Fibroblast of pulmonary artery (primary cell): ENCODE measurements at regions not wholly inside any gene's neighbourhood (a gene's known extent, or its start where the extent isn't known, plus 50 kb on each side); places are given as distances from the start of the nearest gene placed in this dataset.

Source experiments
- DNase-seq: peaks from one replicate; pipeline ENCODE4 v3.0.0-alpha.2; 2010; ENCODE audit warnings: low read depth
- H3K4me3 ChIP-seq: replicated peaks from 2 replicates; pipeline ENCODE4 v1.5.1; 2011; ENCODE audit warnings: low read depth, mild to moderate bottlenecking, control low read depth, low read length, moderate library complexity
- CTCF ChIP-seq: IDR thresholded peaks from 2 replicates; pipeline ENCODE4 v1.5.1; 2011; ENCODE audit warnings: mild to moderate bottlenecking, control low read depth, low read length, inconsistent platforms; ENCODE audit errors: missing control alignments

- H3K4me3 ChIP-seq = no peak overlapping the region
- DNase-seq = peak; percentile 88
- no peak for TF ChIP-seq CTCF
These were observed 525.9 kb upstream of the CLINT1 start for GRCh38 chr5:158384535-158385481.

GRCh38 chr5:158383486-158383885 lies 524.5 kb upstream of the CLINT1 start:
- TF ChIP-seq CTCF = no peak
- DNase-seq = no peak
- no peak overlapping the region for H3K4me3 ChIP-seq

- TF ChIP-seq CTCF = no peak
- no peak overlapping the region for H3K4me3 ChIP-seq
- peak; percentile 94 for DNase-seq
These were observed 523.5 kb upstream of the CLINT1 start for GRCh38 chr5:158382473-158382872.

GRCh38 chr5:158381614-158382160 lies 522.7 kb upstream of the CLINT1 start:
- no peak overlapping the region for H3K4me3 ChIP-seq
- TF ChIP-seq CTCF = no peak
- DNase-seq = no peak

- DNase-seq = no peak
- no peak for TF ChIP-seq CTCF
- H3K4me3 ChIP-seq = no peak overlapping the region
These were observed 521.7 kb upstream of the CLINT1 start for GRCh38 chr5:158380661-158381060.

GRCh38 chr5:158378931-158379330 lies 520.0 kb upstream of the CLINT1 start:
- no peak for TF ChIP-seq CTCF
- no peak overlapping the region for H3K4me3 ChIP-seq
- DNase-seq = no peak
